D721Med (cell line): ENCODE measurements at regions not wholly inside any gene's neighbourhood (a gene's known extent, or its start where the extent isn't known, plus 50 kb on each side); places are given as distances from the start of the nearest gene placed in this dataset.
"Not testable (repeated sequence)": the region's sequence is repeated elsewhere in the genome, so short reads cannot be mapped to it uniquely, and the experiment has no call there.

Experiments
- DNase-seq: peaks from one replicate; pipeline ENCODE4 v3.0.0; 2011; ENCODE audit warnings: low spot score; ENCODE audit not compliant: insufficient read length
- FAIRE-seq: peaks from 2 replicates; lab custom pipeline; 2011; peaks lifted over from hg19 to GRCh38; lab: Jason Lieb, UNC
- CTCF ChIP-seq: IDR thresholded peaks from 2 replicates; pipeline ENCODE4 v1.5.1; 2012; ENCODE audit warnings: mild to moderate bottlenecking, control low read depth; ENCODE audit not compliant: insufficient read depth; ENCODE audit errors: missing control alignments

GRCh38 chr9:80678906-80679305 is 1010.4 kb downstream of the TLE1 start:
- no peak for FAIRE-seq

GRCh38 chr9:80673496-80673895 is 1015.9 kb downstream of the TLE1 start:
- DNase-seq (no peak), FAIRE-seq (no peak)
- TF ChIP-seq CTCF: no peak

More at GRCh38 chr9:80678906-80679305, 1010.4 kb downstream of the TLE1 start:
- DNase-seq: no peak
- TF ChIP-seq CTCF: no peak

- DNase-seq (no peak), FAIRE-seq (no peak)
- no peak for TF ChIP-seq CTCF
Measured at GRCh38 chr9:80665479-80665878, 1023.9 kb downstream of the TLE1 start.

GRCh38 chr9:80664327-80665210 is 1024.8 kb downstream of the TLE1 start:
- FAIRE-seq (peak; percentile 44), DNase-seq (no peak)

GRCh38 chr9:80659751-80660150 is 1029.6 kb downstream of the TLE1 start:
- DNase-seq, FAIRE-seq: not testable (repeated sequence)

More at GRCh38 chr9:80664327-80665210, 1024.8 kb downstream of the TLE1 start:
- peak; percentile 18 for TF ChIP-seq CTCF

- DNase-seq: no peak
- no peak for TF ChIP-seq CTCF
- no peak for FAIRE-seq
Measured at GRCh38 chr9:80651044-80651443, 1038.3 kb downstream of the TLE1 start.

GRCh38 chr9:80649496-80649895 is 1039.9 kb downstream of the TLE1 start:
- FAIRE-seq (no peak), DNase-seq (no peak)
- TF ChIP-seq CTCF: no peak
